ENCODE measurements at regions not wholly inside any gene's neighbourhood (a gene's known extent, or its start where the extent isn't known, plus 50 kb on each side); places are given as distances from the start of the nearest gene placed in this dataset.

GRCh38 chr1:164308101-164308500 is 250.9 kb upstream of the PBX1 start:
- H4K20me1 ChIP-seq: no peaks in the 10 kb centered on the region
- H3K27ac ChIP-seq: no peak overlapping the region
- no peak for TF ChIP-seq Cebpa-rat (IDR thresholded peaks at IDR 0.05)
- no peaks in the 10 kb centered on the region for H3K4me1 ChIP-seq
- H3K36me3 ChIP-seq: no peaks in the 10 kb centered on the region
- no peak overlapping the region for H3K9ac ChIP-seq
- no peaks in the 10 kb centered on the region for H3K27me3 ChIP-seq
- no peak overlapping the region for H3K4me2 ChIP-seq
- H3K9me3 ChIP-seq (replicated peaks in 1 of 11): no peaks in the 10 kb centered on the region
- no peak overlapping the region for H3K4me3 ChIP-seq

GRCh38 chr1:164310166-164310565 is 248.8 kb upstream of the PBX1 start:
- Histone ChIP-seq H3K4me2 (no peak overlapping the region), H3K27me3 (no peaks in the 10 kb centered on the region), H3K27ac (no peak overlapping the region), H3K4me1 (no peaks in the 10 kb centered on the region), H3K36me3 (no peaks in the 10 kb centered on the region), H3K4me3 (no peak overlapping the region), H4K20me1 (no peaks in the 10 kb centered on the region), H3K9ac (no peak overlapping the region), H3K9me3 (replicated peaks in 1 of 11) (no peaks in the 10 kb centered on the region)
- TF ChIP-seq Cebpa-rat (IDR thresholded peaks at IDR 0.05): no peak

GRCh38 chr1:164311377-164311776 is 247.6 kb upstream of the PBX1 start:
- Histone ChIP-seq H3K9ac (no peak overlapping the region), H3K4me2 (no peak overlapping the region), H4K20me1 (no peaks in the 10 kb centered on the region), H3K27me3 (no peaks in the 10 kb centered on the region), H3K27ac (no peak overlapping the region), H3K9me3 (replicated peaks in 1 of 11) (no peaks in the 10 kb centered on the region), H3K4me3 (no peak overlapping the region), H3K36me3 (no peaks in the 10 kb centered on the region), H3K4me1 (no peaks in the 10 kb centered on the region)
- TF ChIP-seq Cebpa-rat (IDR thresholded peaks at IDR 0.05): no peak

GRCh38 chr1:164320790-164321731 is 237.9 kb upstream of the PBX1 start:
- Histone ChIP-seq H3K9me3 (replicated peaks in 1 of 11) (peaks cover 0 to 6% (median 3%) of the 10 kb centered on the region in 11 experiments; a peak in 3 of 22 replicates), H3K4me3 (no peak overlapping the region), H3K36me3 (no peaks in the 10 kb centered on the region), H3K27ac (no peak overlapping the region), H4K20me1 (no peaks in the 10 kb centered on the region; a peak in 1 of 22 replicates), H3K4me2 (no peak overlapping the region), H3K4me1 (no peaks in the 10 kb centered on the region), H3K27me3 (no peaks in the 10 kb centered on the region), H3K9ac (no peak overlapping the region)
- TF ChIP-seq Cebpa-rat (IDR thresholded peaks at IDR 0.05): no peak

- Histone ChIP-seq H3K27me3 (no peaks in the 10 kb centered on the region), H3K9ac (no peak overlapping the region), H3K4me1 (no peaks in the 10 kb centered on the region), H3K9me3 (replicated peaks in 1 of 11) (peaks cover 0 to 14% (median 4%) of the 10 kb centered on the region in 11 experiments; a peak in 4 of 22 replicates), H3K27ac (no peak overlapping the region), H3K36me3 (no peaks in the 10 kb centered on the region), H4K20me1 (no peaks in the 10 kb centered on the region; a peak in 1 of 22 replicates), H3K4me3 (no peak overlapping the region), H3K4me2 (no peak overlapping the region)
- no peak for TF ChIP-seq Cebpa-rat (IDR thresholded peaks at IDR 0.05)
These were observed 233.2 kb upstream of the PBX1 start for GRCh38 chr1:164325786-164326185.

GRCh38 chr1:164333387-164333786 is 225.6 kb upstream of the PBX1 start:
- no peak overlapping the region for H3K27ac ChIP-seq
- no peaks in the 10 kb centered on the region for H3K4me1 ChIP-seq
- no peaks in the 10 kb centered on the region for H3K9me3 ChIP-seq (replicated peaks in 1 of 11)
- H3K4me3 ChIP-seq: no peak overlapping the region
- H3K4me2 ChIP-seq: no peak overlapping the region
- TF ChIP-seq Cebpa-rat (IDR thresholded peaks at IDR 0.05): no peak
- no peak overlapping the region for H3K9ac ChIP-seq
- no peaks in the 10 kb centered on the region for H3K27me3 ChIP-seq
- H4K20me1 ChIP-seq: no peaks in the 10 kb centered on the region
- no peaks in the 10 kb centered on the region for H3K36me3 ChIP-seq

- Histone ChIP-seq H3K27me3 (no peaks in the 10 kb centered on the region), H4K20me1 (no peaks in the 10 kb centered on the region), H3K27ac (no peak overlapping the region), H3K9ac (no peak overlapping the region), H3K9me3 (replicated peaks in 1 of 11) (peaks cover 0 to 16% (median 11%) of the 10 kb centered on the region in 11 experiments; a peak in 13 of 22 replicates), H3K4me2 (no peak overlapping the region), H3K4me1 (peaks cover 0 to under 1% (median 0%) of the 10 kb centered on the region in 10 experiments; a peak in 1 of 20 replicates), H3K36me3 (no peaks in the 10 kb centered on the region), H3K4me3 (no peak overlapping the region)
- TF ChIP-seq Cebpa-rat (IDR thresholded peaks at IDR 0.05): no peak
These were observed 221.6 kb upstream of the PBX1 start for GRCh38 chr1:164337394-164337793.

GRCh38 chr1:164337885-164338284 is 221.1 kb upstream of the PBX1 start:
- H4K20me1 ChIP-seq: no peaks in the 10 kb centered on the region
- no peak overlapping the region for H3K4me2 ChIP-seq
- H3K27me3 ChIP-seq: no peaks in the 10 kb centered on the region
- no peak overlapping the region for H3K9ac ChIP-seq
- TF ChIP-seq Cebpa-rat (IDR thresholded peaks at IDR 0.05): no peak
- no peak overlapping the region for H3K27ac ChIP-seq
- peaks cover 0 to 16% (median 11%) of the 10 kb centered on the region in 11 experiments; a peak in 13 of 22 replicates for H3K9me3 ChIP-seq (replicated peaks in 1 of 11)
- H3K36me3 ChIP-seq: no peaks in the 10 kb centered on the region
- peaks cover 0 to 3% (median 0%) of the 10 kb centered on the region in 10 experiments; a peak in 1 of 20 replicates for H3K4me1 ChIP-seq
- H3K4me3 ChIP-seq: no peak overlapping the region

GRCh38 chr1:164343189-164343588 is 215.8 kb upstream of the PBX1 start:
- H3K36me3 ChIP-seq: no peaks in the 10 kb centered on the region
- no peak for TF ChIP-seq Cebpa-rat (IDR thresholded peaks at IDR 0.05)
- no peak overlapping the region for H3K4me2 ChIP-seq
- H3K9me3 ChIP-seq (replicated peaks in 1 of 11): peaks cover 0 to 16% (median 12%) of the 10 kb centered on the region in 11 experiments; a peak in 14 of 22 replicates
- no peak overlapping the region for H3K9ac ChIP-seq
- H4K20me1 ChIP-seq: no peaks in the 10 kb centered on the region
- no peaks in the 10 kb centered on the region for H3K27me3 ChIP-seq
- H3K4me1 ChIP-seq: peaks cover 0 to 3% (median 0%) of the 10 kb centered on the region in 10 experiments; a peak in 1 of 20 replicates
- H3K4me3 ChIP-seq: no peak overlapping the region
- no peak overlapping the region for H3K27ac ChIP-seq

GRCh38 chr1:164347980-164348379 is 211.0 kb upstream of the PBX1 start:
- Histone ChIP-seq H3K27me3 (no peaks in the 10 kb centered on the region), H3K4me2 (no peak overlapping the region), H3K9me3 (replicated peaks in 1 of 11) (peaks cover 0 to 29% (median 13%) of the 10 kb centered on the region in 11 experiments; a peak in 17 of 22 replicates), H3K4me1 (no peaks in the 10 kb centered on the region), H3K36me3 (no peaks in the 10 kb centered on the region), H3K4me3 (no peak overlapping the region), H3K27ac (no peak overlapping the region), H3K9ac (no peak overlapping the region), H4K20me1 (no peaks in the 10 kb centered on the region)
- no peak for TF ChIP-seq Cebpa-rat (IDR thresholded peaks at IDR 0.05)
